Mucosa of rectum (tissue), 2 donors: ENCODE measurements at regions not wholly inside any gene's neighbourhood (a gene's known extent, or its start where the extent isn't known, plus 50 kb on each side); places are given as distances from the start of the nearest gene placed in this dataset.

ENCODE experiments used
- H3K27ac ChIP-seq, 2 donors: one replicate each; pipeline ENCODE4 v1.7.0; 2013; ENCODE audit warnings: inconsistent platforms in 2 of 2, low read depth in 2 of 2, low read length in 2 of 2
- H3K27me3 ChIP-seq, 2 donors: one replicate each; pipeline ENCODE4 v1.7.0; 2013; ENCODE audit warnings: low read length in 2 of 2; ENCODE audit not compliant: control insufficient read depth in 2 of 2, insufficient read depth in 2 of 2
- H3K36me3 ChIP-seq, 2 donors: one replicate each; pipeline ENCODE4 v1.7.0; 2013; ENCODE audit warnings: low read length in 2 of 2; ENCODE audit not compliant: control insufficient read depth in 2 of 2, insufficient read depth in 2 of 2
- H3K4me1 ChIP-seq, 2 donors: one replicate each; pipeline ENCODE4 v1.7.0; 2013; ENCODE audit warnings: low read length in 2 of 2, mild to moderate bottlenecking in 1 of 2; ENCODE audit not compliant: control insufficient read depth in 2 of 2, insufficient read depth in 2 of 2
- H3K4me3 ChIP-seq, 2 donors: one replicate each; pipeline ENCODE4 v1.7.0; 2013; ENCODE audit warnings: low read length in 2 of 2
- H3K9ac ChIP-seq, 2 donors: one replicate each; pipeline ENCODE4 v1.7.0; 2013; ENCODE audit warnings: low read length in 2 of 2, low read depth in 1 of 2, mild to moderate bottlenecking in 1 of 2
- H3K9me3 ChIP-seq, 2 donors: one replicate each; pipeline ENCODE4 v1.7.0; 2013; ENCODE audit warnings: low read length in 2 of 2; ENCODE audit not compliant: control insufficient read depth in 2 of 2
- donor health status: healthy.
- donor health status: Normal muscosa, but diverticular disease.

DNA sequence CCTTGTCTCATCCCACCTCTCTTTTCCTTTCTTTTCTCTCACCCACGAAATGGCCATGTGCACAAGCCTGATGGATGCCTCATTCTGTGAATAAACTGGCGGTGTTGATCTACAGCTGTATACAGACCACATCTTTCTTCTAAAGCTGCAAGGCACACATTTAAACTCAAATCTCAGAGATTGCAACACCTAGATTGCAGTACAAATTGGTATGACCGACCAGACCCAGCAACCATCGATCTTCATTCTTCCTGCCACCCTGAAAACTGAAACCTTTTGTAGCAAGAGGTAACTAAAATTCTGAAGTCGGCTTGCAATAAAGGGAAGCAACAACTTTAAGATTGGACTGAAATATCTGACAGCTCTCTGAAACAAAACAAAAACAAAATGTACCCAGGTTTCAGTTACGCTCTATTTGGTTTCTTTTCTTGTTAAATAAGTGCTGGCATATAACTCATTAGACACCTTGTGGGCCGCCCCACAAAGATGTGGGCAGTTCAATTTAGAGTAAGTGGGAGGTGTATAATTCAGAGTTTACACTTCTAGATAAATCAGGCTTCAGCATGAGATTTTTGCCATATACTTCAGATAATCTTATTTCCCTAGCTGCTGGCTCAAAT, 390.0 kb upstream of the NOVA1 start:
- H3K36me3 ChIP-seq = no peaks in the 10 kb centered on the region
- H3K9me3 ChIP-seq = no peaks in the 10 kb centered on the region
- no peaks in the 10 kb centered on the region for H3K27me3 ChIP-seq
- no peak overlapping the region for H3K9ac ChIP-seq
- H3K4me3 ChIP-seq = no peak overlapping the region
- no peaks in the 10 kb centered on the region for H3K4me1 ChIP-seq
- H3K27ac ChIP-seq = no peak overlapping the region

- Histone ChIP-seq H3K27ac (no peak overlapping the region), H3K9ac (no peak overlapping the region), H3K4me3 (peak overlapping the region in 1 of 2 donors; percentile 10), H3K36me3 (no peaks in the 10 kb centered on the region), H3K4me1 (peaks cover 0 to 4% of the 10 kb centered on the region in 2 donors), H3K9me3 (peaks cover 0 to 3% of the 10 kb centered on the region in 2 donors), H3K27me3 (no peaks in the 10 kb centered on the region)
Measured at GRCh38 chr14:26990946-26991345, 393.1 kb upstream of the NOVA1 start.

DNA sequence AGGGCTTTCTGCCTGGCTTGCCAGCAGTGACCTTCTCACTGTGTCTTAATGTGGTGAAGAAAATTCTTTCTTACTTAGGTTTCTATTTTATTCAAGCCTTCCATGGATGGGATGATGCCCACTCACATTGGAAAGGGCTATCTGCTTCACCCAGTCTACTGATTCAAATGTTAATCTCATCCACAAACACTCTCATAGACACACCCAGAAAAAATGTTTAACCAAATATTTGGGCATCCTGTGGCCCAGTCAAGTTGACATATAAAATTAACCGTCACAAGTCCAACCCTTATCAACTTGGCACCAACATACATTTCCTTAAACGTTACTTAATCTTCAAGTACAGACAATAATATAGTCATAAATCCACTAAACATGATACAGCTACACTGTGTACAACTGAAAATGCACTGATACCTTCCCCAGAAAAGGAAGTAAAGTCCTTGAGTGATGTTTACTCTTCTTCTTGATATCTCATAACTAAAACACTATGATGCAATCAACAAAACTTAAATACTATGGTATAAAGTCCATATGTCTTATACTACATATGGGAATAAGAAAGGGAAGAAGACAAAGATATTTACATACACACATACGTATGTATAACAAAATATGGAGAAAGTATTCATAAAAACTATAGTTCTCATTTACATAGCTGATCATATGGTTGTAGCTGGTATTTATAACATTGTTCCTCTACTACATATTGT, 394.7 kb upstream of the NOVA1 start:
- Histone ChIP-seq H3K27me3 (no peaks in the 10 kb centered on the region), H3K9me3 (peaks cover 0 to 3% of the 10 kb centered on the region in 2 donors), H3K36me3 (no peaks in the 10 kb centered on the region), H3K27ac (peak overlapping the region; percentile 18 to 19), H3K4me1 (peaks cover 0 to 4% of the 10 kb centered on the region in 2 donors), H3K9ac (no peak overlapping the region), H3K4me3 (no peak overlapping the region)

DNA sequence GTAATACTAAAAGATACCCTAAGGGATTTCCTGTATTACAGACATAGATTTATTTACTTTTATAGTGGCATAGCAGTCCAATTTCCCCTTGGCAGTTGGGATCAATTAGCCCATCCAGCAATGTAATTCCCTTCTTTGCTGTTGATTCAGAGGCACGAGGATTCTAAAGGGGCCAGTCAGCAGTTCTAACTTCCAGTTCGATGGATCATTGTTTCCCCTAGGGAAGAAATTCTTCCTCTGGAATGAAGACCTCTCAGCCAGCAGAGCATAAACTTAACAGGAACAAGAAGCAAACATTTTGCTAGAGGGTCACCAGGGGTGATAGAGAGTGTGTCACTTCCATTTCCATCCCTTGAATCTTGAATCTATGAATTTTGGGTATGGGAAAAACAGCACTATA, 395.7 kb upstream of the NOVA1 start:
- H3K27me3 ChIP-seq = no peaks in the 10 kb centered on the region
- peak overlapping the region in 1 of 2 donors; percentile 19 for H3K27ac ChIP-seq
- no peak overlapping the region for H3K9ac ChIP-seq
- no peaks in the 10 kb centered on the region for H3K36me3 ChIP-seq
- peaks cover 0 to 3% of the 10 kb centered on the region in 2 donors for H3K9me3 ChIP-seq
- no peak overlapping the region for H3K4me3 ChIP-seq
- H3K4me1 ChIP-seq = peaks cover 0 to 4% of the 10 kb centered on the region in 2 donors

GRCh38 chr14:26995301-26995700, 397.5 kb upstream of the NOVA1 start:
- no peaks in the 10 kb centered on the region for H3K36me3 ChIP-seq
- H3K27ac ChIP-seq = no peak overlapping the region
- peaks cover 0 to 4% of the 10 kb centered on the region in 2 donors for H3K4me1 ChIP-seq
- no peaks in the 10 kb centered on the region for H3K27me3 ChIP-seq
- H3K9ac ChIP-seq = no peak overlapping the region
- peaks cover 0 to 3% of the 10 kb centered on the region in 2 donors for H3K9me3 ChIP-seq
- no peak overlapping the region for H3K4me3 ChIP-seq

DNA sequence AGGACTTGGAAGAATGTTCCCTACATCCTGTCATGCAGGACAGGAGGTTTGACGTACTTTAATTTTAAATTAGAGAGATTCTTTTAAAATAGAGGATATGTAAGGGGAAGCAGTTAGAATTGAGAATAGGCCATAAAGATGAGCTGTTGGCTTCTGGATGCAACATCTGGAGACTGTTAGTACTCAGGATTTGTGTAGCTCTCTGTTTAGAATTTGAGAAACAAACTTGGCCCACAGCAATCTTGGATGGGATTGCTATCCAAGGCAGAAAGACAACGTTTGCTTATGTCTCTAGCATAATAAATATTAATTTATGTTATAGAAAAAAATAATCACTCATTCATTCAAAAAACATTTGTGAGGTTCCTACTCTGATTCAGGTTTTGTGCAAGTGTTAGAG, 398.4 kb upstream of the NOVA1 start:
- Histone ChIP-seq H3K27ac (no peak overlapping the region), H3K36me3 (no peaks in the 10 kb centered on the region), H3K4me1 (peaks cover 0 to 4% of the 10 kb centered on the region in 2 donors), H3K27me3 (no peaks in the 10 kb centered on the region), H3K9ac (no peak overlapping the region), H3K9me3 (peaks cover 0 to 3% of the 10 kb centered on the region in 2 donors), H3K4me3 (no peak overlapping the region)

DNA sequence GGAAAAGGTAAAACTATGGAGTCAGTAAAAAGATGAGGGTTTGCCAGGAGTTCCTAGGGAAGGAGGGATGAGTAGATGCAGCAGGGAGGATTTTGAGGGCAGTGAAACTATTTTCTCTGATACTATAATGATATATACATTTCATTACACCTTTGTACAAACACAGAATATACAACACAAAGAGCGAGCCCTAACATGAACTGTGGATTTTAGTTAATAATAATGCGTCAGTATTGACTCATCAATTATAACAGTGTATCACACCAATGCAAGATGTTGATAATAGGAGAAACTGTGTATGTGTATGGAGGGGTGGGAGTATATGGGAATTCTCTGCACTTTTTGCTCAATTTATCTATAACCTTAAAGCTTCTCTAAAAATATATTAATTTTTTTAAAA, 404.3 kb upstream of the NOVA1 start:
- no peak overlapping the region for H3K4me3 ChIP-seq
- H3K27me3 ChIP-seq = no peaks in the 10 kb centered on the region
- no peaks in the 10 kb centered on the region for H3K36me3 ChIP-seq
- no peak overlapping the region for H3K27ac ChIP-seq
- no peaks in the 10 kb centered on the region for H3K9me3 ChIP-seq
- H3K9ac ChIP-seq = no peak overlapping the region
- H3K4me1 ChIP-seq = no peaks in the 10 kb centered on the region

GRCh38 chr14:27006570-27006969, 408.7 kb upstream of the NOVA1 start:
- H3K36me3 ChIP-seq = no peaks in the 10 kb centered on the region
- no peak overlapping the region for H3K27ac ChIP-seq
- no peaks in the 10 kb centered on the region for H3K9me3 ChIP-seq
- H3K4me3 ChIP-seq = no peak overlapping the region
- H3K27me3 ChIP-seq = no peaks in the 10 kb centered on the region
- no peak overlapping the region for H3K9ac ChIP-seq
- H3K4me1 ChIP-seq = no peaks in the 10 kb centered on the region

DNA sequence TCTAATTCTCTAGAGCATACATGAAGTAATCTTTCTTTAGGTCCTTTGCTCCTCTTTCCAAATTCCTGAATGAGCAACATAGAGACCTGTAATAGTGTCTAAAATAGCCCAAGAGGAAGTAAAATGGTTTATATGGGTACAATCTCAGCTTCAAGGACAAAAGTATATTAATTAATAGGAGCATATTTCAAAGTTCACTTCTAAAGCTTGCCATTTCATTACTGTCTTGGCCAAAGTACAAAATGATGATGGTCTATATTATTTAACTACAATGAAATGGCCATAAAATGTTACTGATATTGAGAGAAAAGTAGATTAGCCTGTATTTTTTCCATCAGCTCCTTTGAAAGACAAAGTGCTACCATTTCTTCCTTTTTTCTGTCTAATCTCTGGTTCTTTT, 410.4 kb upstream of the NOVA1 start:
- H3K9ac ChIP-seq = no peak overlapping the region

GRCh38 chr14:27012641-27013040, 414.8 kb upstream of the NOVA1 start:
- no peak overlapping the region for H3K27ac ChIP-seq
- no peaks in the 10 kb centered on the region for H3K9me3 ChIP-seq
- no peaks in the 10 kb centered on the region for H3K27me3 ChIP-seq

More for the DNA sequence above, 410.4 kb upstream of the NOVA1 start:
- Histone ChIP-seq H3K4me3 (no peak overlapping the region), H3K27me3 (no peaks in the 10 kb centered on the region), H3K9me3 (no peaks in the 10 kb centered on the region), H3K36me3 (no peaks in the 10 kb centered on the region), H3K4me1 (no peaks in the 10 kb centered on the region), H3K27ac (no peak overlapping the region)

More at GRCh38 chr14:27012641-27013040, 414.8 kb upstream of the NOVA1 start:
- no peak overlapping the region for H3K4me3 ChIP-seq
- no peaks in the 10 kb centered on the region for H3K36me3 ChIP-seq
- no peak overlapping the region for H3K9ac ChIP-seq
- no peaks in the 10 kb centered on the region for H3K4me1 ChIP-seq
